Central memory CD8-positive, alpha-beta T cell (primary cell): ENCODE measurements at regions not wholly inside any gene's neighbourhood (a gene's known extent, or its start where the extent isn't known, plus 50 kb on each side); places are given as distances from the start of the nearest gene placed in this dataset.
"Not testable (repeated sequence)": the region's sequence is repeated elsewhere in the genome, so short reads cannot be mapped to it uniquely, and the experiment has no call there.

Source experiments
- ATAC-seq: fragments of 150-1000 bp; cut with Tn5 transposase; replicated peaks from 2 replicates; pipeline ENCODE4 v1.10.0; 2022; ENCODE audit warnings: mild to moderate bottlenecking, moderate FRiP score, moderate number of reproducible peaks; ENCODE audit not compliant: poor library complexity, severe bottlenecking; ENCODE audit errors: extremely low read depth
- DNase-seq, 2 donors: peaks; one replicate each; pipeline ENCODE4 v3.0.0; 2021; ENCODE audit warnings: low spot score in 2 of 2
- H3K27ac Mint-ChIP-seq: one replicate; pipeline ENCODE4 v1.8.0; 2022; ENCODE audit warnings: low read depth, mild to moderate bottlenecking, moderate library complexity, mixed read lengths
- H3K27me3 Mint-ChIP-seq: one replicate; pipeline ENCODE4 v1.8.0; 2022; ENCODE audit warnings: mixed read lengths
- H3K36me3 Mint-ChIP-seq: one replicate; pipeline ENCODE4 v1.8.0; 2022; ENCODE audit warnings: mild to moderate bottlenecking, moderate library complexity, mixed read lengths; ENCODE audit not compliant: insufficient read depth
- H3K4me1 Mint-ChIP-seq: one replicate; pipeline ENCODE4 v1.8.0; 2022; ENCODE audit warnings: mixed read lengths
- H3K4me3 Mint-ChIP-seq: one replicate; pipeline ENCODE4 v1.8.0; 2022; ENCODE audit warnings: mild to moderate bottlenecking, moderate library complexity, mixed read lengths
- H3K9me3 Mint-ChIP-seq: one replicate; pipeline ENCODE4 v1.8.0; 2022; ENCODE audit warnings: mixed read lengths

DNA sequence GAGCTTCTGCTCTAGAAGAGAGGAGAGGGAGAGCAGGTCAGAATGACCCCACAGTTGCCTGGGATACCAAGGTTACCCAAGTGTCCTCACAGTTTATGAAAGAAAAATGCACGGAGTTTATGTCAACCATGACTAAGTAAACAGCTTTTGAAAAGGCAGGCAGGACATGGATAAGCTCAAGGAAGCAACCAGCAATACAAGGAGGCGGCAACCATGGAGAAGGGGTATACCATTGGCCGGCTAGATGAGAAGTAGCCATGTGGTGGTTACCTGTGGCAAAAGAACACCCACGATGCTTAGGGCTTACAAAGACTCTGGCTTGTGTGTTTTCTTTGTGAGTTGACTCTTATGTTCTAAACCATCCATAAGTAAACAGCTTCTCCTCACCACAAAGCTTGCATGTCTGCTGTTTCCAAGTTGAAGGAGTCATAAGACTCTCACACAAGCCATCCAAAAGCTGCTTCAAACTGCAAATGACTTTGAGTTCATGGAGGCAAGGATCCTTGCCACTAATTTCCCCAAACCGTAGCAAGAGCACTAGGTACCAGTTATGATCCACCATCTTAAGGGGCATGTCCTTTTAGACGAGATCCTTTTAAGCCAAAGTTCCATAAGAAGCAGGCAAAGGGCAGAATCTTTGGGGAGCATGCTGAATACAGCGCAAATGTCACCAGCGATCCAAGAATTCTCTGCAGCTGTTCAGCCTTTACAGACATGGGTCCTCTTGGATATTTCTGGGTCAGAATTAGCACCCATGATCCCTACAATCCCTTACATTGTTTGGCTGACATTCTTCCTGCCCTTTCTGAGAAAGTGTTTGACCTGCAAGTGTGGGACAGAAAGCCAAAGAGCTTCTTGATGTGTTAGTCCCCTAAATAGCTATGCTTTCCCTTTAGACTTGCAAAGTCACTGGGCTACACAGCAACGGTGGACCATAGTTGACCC lies 74.8 kb upstream of the IPO5 start:
- ATAC-seq (no peak), DNase-seq (no peak)
- peaks cover 66% of the 10 kb centered on the region for H3K27me3 Mint-ChIP-seq
- no peak overlapping the region for H3K4me3 Mint-ChIP-seq
- H3K4me1 Mint-ChIP-seq, result no peaks in the 10 kb centered on the region
- no peaks in the 10 kb centered on the region for H3K9me3 Mint-ChIP-seq
- H3K36me3 Mint-ChIP-seq, result no peaks in the 10 kb centered on the region
- H3K27ac Mint-ChIP-seq, result no peak overlapping the region

- ATAC-seq (no peak), DNase-seq (no peak)
- Mint-ChIP-seq H3K9me3 (no peaks in the 10 kb centered on the region), H3K4me1 (no peaks in the 10 kb centered on the region), H3K27ac (no peak overlapping the region), H3K4me3 (no peak overlapping the region), H3K36me3 (no peaks in the 10 kb centered on the region), H3K27me3 (peaks cover 66% of the 10 kb centered on the region)
Measured at GRCh38 chr13:97879646-97880310, 73.7 kb upstream of the IPO5 start.

GRCh38 chr13:97880311-97880675 lies 73.2 kb upstream of the IPO5 start:
- ATAC-seq (no peak), DNase-seq (no peak)
- H3K4me1 Mint-ChIP-seq, result no peaks in the 10 kb centered on the region
- no peaks in the 10 kb centered on the region for H3K9me3 Mint-ChIP-seq
- peaks cover 66% of the 10 kb centered on the region for H3K27me3 Mint-ChIP-seq
- H3K27ac Mint-ChIP-seq, result no peak overlapping the region
- no peak overlapping the region for H3K4me3 Mint-ChIP-seq
- no peaks in the 10 kb centered on the region for H3K36me3 Mint-ChIP-seq

DNA sequence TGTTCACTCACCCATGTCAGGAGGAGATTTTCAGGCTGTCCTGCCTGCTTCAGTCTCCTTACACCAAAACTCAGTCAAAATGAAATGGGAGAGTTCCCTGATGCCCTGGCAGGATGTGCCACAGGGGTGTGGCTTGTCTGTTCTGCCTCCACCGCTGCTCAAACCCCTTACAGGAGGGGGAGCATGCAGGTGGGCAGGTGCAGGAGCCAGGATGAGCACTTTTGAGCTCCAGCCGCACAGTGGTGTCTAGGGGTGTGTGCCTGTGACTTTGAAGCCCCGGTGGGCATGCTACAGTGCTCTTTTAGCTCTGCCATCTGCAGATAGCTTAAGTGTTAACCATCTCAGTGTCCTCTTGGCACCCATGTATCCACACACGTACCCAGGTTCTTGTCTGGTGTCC lies 71.9 kb upstream of the IPO5 start:
- no peaks in the 10 kb centered on the region for H3K9me3 Mint-ChIP-seq
- DNase-seq (no peak), ATAC-seq (no peak)
- H3K27me3 Mint-ChIP-seq, result peaks cover 66% of the 10 kb centered on the region
- no peaks in the 10 kb centered on the region for H3K4me1 Mint-ChIP-seq
- H3K4me3 Mint-ChIP-seq, result no peak overlapping the region
- no peak overlapping the region for H3K27ac Mint-ChIP-seq
- H3K36me3 Mint-ChIP-seq, result no peaks in the 10 kb centered on the region

- no peaks in the 10 kb centered on the region for H3K36me3 Mint-ChIP-seq
- DNase-seq (no peak), ATAC-seq (no peak)
- H3K27ac Mint-ChIP-seq, result no peak overlapping the region
- H3K4me3 Mint-ChIP-seq, result no peak overlapping the region
- H3K4me1 Mint-ChIP-seq, result no peaks in the 10 kb centered on the region
- H3K9me3 Mint-ChIP-seq, result no peaks in the 10 kb centered on the region
- H3K27me3 Mint-ChIP-seq, result peaks cover 81% of the 10 kb centered on the region
Measured at GRCh38 chr13:97883396-97883795, 70.1 kb upstream of the IPO5 start.

- Mint-ChIP-seq H3K4me1 (no peaks in the 10 kb centered on the region), H3K27me3 (peaks cover 82% of the 10 kb centered on the region), H3K27ac (no peak overlapping the region)
Measured at GRCh38 chr13:97884707-97885468, 68.6 kb upstream of the IPO5 start.

GRCh38 chr13:97885641-97886040 lies 67.8 kb upstream of the IPO5 start:
- no peaks in the 10 kb centered on the region for H3K36me3 Mint-ChIP-seq
- H3K27ac Mint-ChIP-seq, result no peak overlapping the region
- DNase-seq (no peak), ATAC-seq (no peak)
- peaks cover 79% of the 10 kb centered on the region for H3K27me3 Mint-ChIP-seq
- no peaks in the 10 kb centered on the region for H3K9me3 Mint-ChIP-seq
- no peak overlapping the region for H3K4me3 Mint-ChIP-seq
- H3K4me1 Mint-ChIP-seq, result no peaks in the 10 kb centered on the region

More at GRCh38 chr13:97884707-97885468, 68.6 kb upstream of the IPO5 start:
- DNase-seq (no peak), ATAC-seq (no peak)
- no peaks in the 10 kb centered on the region for H3K9me3 Mint-ChIP-seq
- H3K36me3 Mint-ChIP-seq, result no peaks in the 10 kb centered on the region
- no peak overlapping the region for H3K4me3 Mint-ChIP-seq

GRCh38 chr13:97889803-97890202 lies 63.7 kb upstream of the IPO5 start:
- Mint-ChIP-seq H3K4me1 (no peaks in the 10 kb centered on the region), H3K4me3 (no peak overlapping the region), H3K36me3 (peaks cover 4% of the 10 kb centered on the region), H3K9me3 (no peaks in the 10 kb centered on the region), H3K27me3 (peaks cover 52% of the 10 kb centered on the region), H3K27ac (no peak overlapping the region)
- ATAC-seq (no peak), DNase-seq (no peak)

DNA sequence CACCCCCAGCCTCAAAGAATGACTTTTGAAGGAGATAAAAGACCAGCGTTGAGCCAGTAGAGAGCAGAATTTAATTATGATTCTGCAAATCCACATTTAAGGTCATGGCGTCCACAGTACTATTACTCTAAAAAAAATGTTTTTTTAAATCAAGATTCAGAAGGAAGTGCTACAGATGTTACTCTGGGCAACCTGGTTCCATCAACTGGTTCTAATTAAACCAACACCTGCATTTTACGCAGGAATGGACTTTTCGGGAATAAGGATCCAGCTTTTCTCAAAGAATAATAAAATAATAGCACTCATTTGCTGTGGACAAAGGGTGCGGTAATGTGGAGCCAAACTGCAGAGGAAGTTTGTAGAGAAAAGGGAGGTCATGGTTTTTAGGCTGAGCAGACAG lies 62.9 kb upstream of the IPO5 start:
- H3K27me3 Mint-ChIP-seq, result peaks cover 44% of the 10 kb centered on the region
- no peak for ATAC-seq
- H3K36me3 Mint-ChIP-seq, result peaks cover 4% of the 10 kb centered on the region
- no peak overlapping the region for H3K4me3 Mint-ChIP-seq
- H3K9me3 Mint-ChIP-seq, result no peaks in the 10 kb centered on the region
- DNase-seq, result no peak
- no peaks in the 10 kb centered on the region for H3K4me1 Mint-ChIP-seq
- no peak overlapping the region for H3K27ac Mint-ChIP-seq

GRCh38 chr13:97891964-97892363 lies 61.5 kb upstream of the IPO5 start:
- not testable (repeated sequence) for ATAC-seq, DNase-seq, H3K4me3 Mint-ChIP-seq

DNA sequence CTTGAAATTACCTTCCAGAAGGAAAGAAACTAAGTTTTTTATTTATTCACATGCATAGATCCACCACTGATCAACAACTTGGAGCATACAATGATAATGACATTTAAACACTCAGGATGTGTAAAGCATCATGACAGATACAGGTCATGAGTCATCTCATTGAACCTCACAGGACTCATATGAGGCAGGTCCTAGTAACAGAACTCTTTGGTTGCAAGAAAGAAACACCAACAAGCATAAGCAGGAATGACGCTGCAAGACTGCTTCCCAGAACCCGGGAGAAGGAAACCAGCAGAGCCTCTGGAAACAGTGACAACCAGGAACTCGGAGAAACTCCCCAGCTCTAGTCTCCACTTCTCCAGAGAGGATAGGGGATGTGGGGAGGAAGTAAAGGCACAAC lies 60.8 kb upstream of the IPO5 start:
- Mint-ChIP-seq H3K4me3 (no peak overlapping the region), H3K4me1 (no peaks in the 10 kb centered on the region), H3K27ac (no peak overlapping the region), H3K9me3 (no peaks in the 10 kb centered on the region), H3K36me3 (peaks cover 4% of the 10 kb centered on the region), H3K27me3 (peaks cover 34% of the 10 kb centered on the region)
- DNase-seq (no peak), ATAC-seq (no peak)

More at GRCh38 chr13:97891964-97892363, 61.5 kb upstream of the IPO5 start:
- H3K27me3 Mint-ChIP-seq, result peaks cover 34% of the 10 kb centered on the region
- not testable (repeated sequence) for H3K36me3 Mint-ChIP-seq, H3K27ac Mint-ChIP-seq, H3K4me1 Mint-ChIP-seq, H3K9me3 Mint-ChIP-seq

DNA sequence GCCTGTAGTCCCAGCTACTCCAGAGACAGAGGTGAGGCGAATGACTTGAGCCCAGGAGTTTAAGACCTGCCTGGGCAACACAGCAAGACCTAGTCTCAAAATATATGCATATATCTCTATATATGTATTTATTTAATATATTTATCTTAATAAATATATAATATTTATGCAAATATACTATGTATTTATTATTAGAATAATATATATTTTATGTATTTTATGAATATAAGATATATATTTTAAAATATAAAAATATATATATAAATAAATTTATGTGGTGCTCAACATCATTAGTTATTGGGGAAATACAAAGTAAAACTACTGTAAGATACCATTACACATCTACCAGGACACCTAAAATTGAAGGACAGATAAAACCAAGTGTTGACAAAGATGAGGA lies 58.1 kb upstream of the IPO5 start:
- peaks cover 4% of the 10 kb centered on the region for H3K36me3 Mint-ChIP-seq
- peaks cover 36% of the 10 kb centered on the region for H3K27me3 Mint-ChIP-seq
- no peak overlapping the region for H3K27ac Mint-ChIP-seq
- no peak overlapping the region for H3K4me3 Mint-ChIP-seq
- no peaks in the 10 kb centered on the region for H3K4me1 Mint-ChIP-seq
- DNase-seq (no peak), ATAC-seq (no peak)
- H3K9me3 Mint-ChIP-seq, result no peaks in the 10 kb centered on the region
